Stimulated activated CD4-positive, alpha-beta T cell treated with anti-CD3 and anti-CD28 coated beads, TNF-alpha, amount 100 ng/mL, for 48 hours (primary cell): ENCODE measurements at regions not wholly inside any gene's neighbourhood (a gene's known extent, or its start where the extent isn't known, plus 50 kb on each side); places are given as distances from the start of the nearest gene placed in this dataset.

ENCODE experiments used
- DNase-seq, 3 donors: peaks; one replicate each; pipeline ENCODE4 v3.0.0-alpha.2; 2020; ENCODE audit warnings: low read depth in 3 of 3

DNA sequence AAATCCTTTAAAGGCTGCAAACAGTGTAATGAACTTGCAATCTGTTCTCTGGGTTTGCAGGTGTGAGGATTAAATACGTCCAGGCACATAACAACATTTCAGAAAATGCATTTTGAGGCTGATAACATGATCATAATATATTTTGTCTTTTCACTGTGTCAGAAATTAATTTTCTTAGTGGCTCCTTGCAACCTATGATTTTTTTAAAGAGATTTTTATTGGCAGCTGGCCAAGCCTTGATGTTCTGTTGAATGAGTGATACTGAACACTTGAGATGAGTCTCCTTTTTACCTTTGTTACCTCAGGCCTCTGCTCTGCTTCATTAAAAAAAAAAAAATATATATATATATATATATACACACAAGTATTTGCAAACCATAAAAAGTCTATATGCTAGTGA, 68.2 kb upstream of the TENM3 start:
- no peak for DNase-seq

DNA sequence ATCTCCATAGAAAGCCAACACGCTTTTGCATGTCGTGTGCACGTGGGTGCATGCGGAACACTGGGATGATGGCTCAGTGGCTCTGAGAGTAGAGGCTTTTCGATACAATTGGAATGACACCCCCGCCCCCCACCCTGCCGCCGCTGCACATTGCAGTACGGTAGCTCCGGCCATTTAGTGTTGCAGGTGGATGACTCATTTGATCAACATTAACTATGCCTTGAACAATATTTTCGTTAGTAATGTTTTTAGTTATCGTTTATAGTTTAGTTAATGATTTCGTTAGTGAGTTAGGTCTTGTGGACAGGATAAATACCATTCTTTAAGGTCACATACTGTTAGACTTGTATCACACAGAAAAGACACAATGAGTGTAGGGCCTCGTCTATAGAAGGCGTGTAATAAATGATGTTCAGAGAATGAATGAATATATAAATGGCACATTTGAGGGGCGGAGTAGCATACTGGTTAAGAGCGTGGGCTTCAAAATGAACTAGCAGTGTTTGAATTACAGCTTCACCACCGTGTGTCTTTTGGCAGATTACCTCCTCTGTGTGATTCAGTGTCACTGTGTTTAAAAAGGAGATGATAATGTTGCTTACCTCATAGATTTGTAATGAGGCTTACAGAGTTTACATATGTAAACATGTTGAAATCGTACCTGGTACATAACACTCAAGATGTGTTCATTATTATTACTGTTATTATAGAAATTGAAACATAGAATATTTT, 67.2 kb upstream of the TENM3 start:
- DNase-seq = no peak

DNA sequence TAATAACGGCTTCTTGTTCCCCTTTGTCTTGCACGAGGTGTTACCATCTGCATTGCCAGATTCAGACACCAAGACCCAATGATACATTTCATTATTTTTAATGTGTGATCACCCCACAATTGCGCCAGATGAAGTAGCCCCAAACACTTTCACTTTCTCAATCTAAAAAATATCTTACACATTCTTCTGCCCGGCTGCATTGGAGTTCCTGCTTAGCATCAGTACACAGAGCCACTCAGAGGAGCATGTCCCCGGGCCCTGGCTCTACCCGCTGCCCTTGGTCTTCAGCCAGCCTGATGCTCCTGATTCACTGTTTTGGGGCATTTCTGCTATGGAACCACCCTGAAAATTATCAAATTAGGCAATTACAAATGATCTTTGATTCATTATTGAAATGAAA, 66.0 kb upstream of the TENM3 start:
- no peak for DNase-seq

DNA sequence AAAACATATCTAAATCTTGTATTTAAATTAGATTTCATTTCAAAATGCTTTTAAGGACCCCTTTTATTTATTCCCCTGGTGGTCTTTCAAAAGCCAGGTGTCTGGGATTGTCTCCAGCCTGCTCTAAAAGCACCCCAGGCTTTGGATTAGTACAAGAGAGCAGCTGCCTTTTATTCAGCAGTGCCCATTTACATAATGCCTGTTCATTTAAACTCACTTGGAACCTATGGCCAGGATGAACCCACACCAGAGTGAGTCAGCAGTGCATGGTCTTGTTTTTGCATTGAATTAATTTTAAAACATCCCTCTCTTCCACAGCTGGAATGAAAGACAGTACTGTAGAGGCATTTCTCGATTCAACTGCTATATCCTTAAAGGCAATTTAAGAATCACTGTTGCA, 64.1 kb upstream of the TENM3 start:
- DNase-seq = no peak

DNA sequence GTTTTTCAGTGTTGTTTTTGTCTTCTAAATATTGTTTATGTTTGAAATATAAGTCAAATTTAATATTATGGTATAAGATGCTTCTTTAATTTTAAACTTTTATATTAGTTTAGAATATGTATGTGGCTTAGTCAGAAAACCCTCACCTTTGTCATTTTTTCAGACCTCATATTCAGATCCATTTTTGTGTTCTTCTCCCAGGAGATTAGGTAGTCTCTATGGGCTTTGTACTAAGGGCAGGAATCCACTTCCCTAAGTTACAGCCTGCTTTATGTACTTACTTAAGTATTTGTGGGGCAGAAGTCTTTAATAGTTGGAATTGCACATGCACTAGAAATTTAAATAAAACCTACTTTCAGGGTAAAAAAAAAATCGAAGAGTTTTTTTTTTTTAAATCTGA, 63.5 kb upstream of the TENM3 start:
- no peak for DNase-seq

DNA sequence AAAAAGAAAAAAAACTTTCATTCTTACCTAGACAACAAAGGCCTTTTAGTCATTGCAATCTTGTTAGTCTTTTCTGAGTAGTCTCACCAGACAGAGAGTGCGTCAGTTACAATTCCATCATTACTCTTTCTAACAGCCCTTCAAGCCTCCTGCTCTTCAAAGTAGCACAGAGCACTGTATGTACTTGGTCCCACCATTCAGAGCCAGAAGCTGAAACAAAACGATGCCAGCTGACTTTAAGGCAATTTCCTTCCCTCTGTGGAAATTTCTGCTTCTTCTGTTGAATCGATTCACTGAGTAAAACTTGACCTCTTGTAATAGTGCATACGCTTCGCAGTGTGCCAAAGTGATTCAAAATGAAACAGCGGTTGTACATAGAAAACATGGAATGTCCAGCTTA, 57.7 kb upstream of the TENM3 start:
- DNase-seq = no peak

DNA sequence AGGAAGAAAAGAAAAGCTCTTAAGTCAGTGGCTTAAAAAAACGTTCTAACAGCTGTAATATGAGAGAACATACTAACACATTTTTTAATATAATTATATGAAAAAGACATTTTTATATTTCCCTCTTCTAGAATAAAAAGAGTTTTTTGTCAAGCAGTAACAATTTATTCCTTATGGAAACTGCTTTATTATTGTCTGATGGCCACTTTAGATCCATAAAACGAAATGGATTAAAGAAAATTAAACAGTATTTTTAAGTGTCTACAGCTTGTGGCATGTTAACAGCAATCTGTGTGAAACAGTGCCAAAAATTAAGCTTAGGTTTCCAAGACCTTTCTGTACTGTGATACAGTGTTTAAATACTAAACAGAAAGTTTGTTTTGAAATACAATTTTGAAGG, 55.5 kb upstream of the TENM3 start:
- no peak for DNase-seq

DNA sequence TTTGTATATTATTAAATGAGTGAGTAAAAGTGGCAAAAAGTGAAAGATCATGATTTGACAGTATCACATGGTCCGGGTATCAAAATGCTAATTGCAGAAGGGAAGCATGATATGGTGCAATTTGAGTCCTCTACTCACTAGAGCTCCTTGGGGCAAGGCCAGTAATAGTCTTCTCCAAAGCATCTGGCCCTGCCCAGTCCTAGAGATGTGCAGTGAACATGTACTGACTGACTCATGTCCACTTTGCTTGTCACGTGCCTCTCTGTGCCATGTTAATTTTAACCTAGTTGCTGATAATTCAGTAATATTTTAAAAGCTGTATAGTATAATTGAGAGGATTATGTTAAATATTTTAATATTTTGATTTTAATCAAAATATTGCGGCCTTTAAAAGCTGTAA, 54.6 kb upstream of the TENM3 start:
- DNase-seq = no peak

DNA sequence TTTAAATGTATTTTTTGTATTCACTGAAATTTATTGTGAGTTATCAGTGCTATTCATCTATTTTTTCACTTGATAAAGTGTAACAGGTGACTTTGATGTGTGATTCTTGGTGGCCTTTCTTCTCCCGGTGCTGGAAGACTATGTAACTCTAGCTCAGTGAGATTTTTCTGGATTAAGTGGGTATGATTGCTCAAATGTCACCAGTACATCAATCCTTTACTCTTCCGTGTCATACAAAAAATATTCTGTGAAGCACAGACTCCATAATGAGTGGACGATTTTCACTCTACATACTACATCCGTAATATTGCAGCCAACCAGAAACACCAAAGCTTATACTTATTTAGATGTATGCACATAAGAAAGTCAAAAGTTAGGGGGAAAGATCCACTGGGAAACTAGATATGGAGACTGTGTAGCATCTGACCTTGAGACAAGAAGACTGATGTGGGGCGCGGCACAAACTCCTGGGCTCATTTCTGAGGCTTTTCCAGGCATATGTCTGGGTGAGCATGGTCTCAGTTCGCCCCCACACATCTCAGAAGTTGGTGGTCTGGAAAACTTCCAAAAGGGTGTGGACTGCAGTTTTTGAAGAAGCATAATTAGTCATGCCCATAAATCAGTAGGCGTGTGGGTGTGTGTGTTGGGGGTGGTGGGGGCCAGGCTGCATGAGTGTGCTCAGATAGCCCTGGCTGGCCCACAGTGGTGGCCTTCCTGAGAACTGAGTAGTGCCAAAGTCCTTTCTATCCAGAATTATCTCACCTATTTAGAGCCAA, 53.9 kb upstream of the TENM3 start:
- DNase-seq = no peak

DNA sequence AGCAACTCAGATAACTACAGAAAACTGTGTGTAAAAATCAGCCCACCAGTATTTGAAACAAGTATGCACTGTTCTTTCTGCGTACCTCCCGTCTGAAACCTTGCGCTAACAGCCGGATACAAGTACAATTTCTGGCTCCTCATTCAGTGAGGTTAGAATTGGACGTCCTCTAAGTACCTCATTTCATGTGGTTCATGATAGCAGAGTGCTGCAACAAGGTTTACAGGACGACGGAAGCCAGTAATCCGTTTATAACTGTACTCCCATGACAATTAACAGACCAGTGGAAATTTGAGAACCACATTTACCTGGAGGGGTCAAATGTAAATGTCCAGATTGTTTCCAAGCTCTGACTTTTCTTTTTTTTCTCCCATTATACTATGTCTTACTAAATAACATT, 52.9 kb upstream of the TENM3 start:
- DNase-seq = no peak

DNA sequence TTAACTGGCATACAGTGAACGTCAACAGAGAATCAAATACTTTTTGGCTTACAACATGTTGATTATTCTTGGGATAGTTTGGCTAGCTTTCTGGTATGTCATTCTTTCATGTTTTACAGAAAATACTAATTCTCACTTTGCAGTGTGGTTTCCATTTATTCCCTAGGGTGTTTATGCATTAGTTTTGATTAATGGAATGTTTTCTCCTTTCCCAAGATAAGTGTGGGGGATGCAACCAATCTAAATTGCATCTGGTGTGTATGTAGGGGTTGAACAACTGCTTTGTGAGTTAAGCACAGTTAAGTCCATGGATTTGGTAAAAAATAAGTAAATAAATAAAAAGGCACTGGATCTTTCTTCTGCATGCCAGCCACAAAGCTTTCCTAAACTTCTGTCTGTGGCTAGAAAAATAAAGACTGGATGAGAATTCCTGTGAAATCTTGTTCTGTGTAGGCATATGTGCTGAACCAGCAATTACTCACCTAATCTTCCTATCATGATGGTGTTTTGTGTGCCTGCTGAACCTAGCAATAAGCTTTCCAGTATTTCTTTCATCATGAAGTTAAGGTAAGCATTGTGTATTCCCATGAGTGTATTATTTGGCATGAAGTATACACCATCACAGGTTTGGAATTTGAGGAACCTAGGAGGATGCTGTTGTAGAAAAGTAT, 50.6 kb upstream of the TENM3 start:
- DNase-seq = no peak

DNA sequence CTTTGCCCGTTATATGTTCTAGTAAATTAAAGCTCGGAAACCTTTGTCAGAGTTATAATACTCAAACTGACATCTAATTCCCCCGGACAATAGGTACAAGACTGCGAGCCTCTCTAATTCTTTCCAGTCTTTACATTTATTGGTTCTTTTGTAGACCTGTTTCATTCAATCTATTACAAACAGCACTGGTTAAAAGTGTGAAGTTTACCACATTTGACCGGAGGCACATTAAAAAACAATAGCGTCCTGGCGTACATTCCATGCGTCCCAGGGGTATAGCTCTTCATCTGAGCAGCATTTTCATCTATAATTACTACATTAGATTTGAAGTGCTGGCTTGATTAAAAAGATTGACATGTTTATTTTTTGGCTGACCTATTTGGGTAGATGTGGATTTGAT, 49.9 kb upstream of the TENM3 start:
- no peak for DNase-seq
